HG03575 (cell line): ENCODE measurements at regions not wholly inside any gene's neighbourhood (a gene's known extent, or its start where the extent isn't known, plus 50 kb on each side); places are given as distances from the start of the nearest gene placed in this dataset.
"Not testable (repeated sequence)": the region's sequence is repeated elsewhere in the genome, so short reads cannot be mapped to it uniquely, and the experiment has no call there.

Source experiments
- ATAC-seq: cut with Tn5 transposase; IDR thresholded peaks from one replicate; pipeline ENCODE4 v1.9.1; 2021; ENCODE audit not compliant: unreplicated experiment, insufficient number of reproducible peaks, low FRiP score; ENCODE audit errors: extremely low read depth

GRCh38 chr12:128088926-128089325, 178.0 kb upstream of the TMEM132C start:
- ATAC-seq, result no peak

- ATAC-seq, result no peak
These were observed 177.0 kb upstream of the TMEM132C start for GRCh38 chr12:128089961-128090360.

- no peak for ATAC-seq
These were observed 175.8 kb upstream of the TMEM132C start for GRCh38 chr12:128091101-128091720.

- no peak for ATAC-seq
These were observed 175.0 kb upstream of the TMEM132C start for GRCh38 chr12:128091951-128092382.

GRCh38 chr12:128098730-128099129, 168.2 kb upstream of the TMEM132C start:
- no peak for ATAC-seq

- no peak for ATAC-seq
These were observed 163.8 kb upstream of the TMEM132C start for GRCh38 chr12:128103152-128103551.

GRCh38 chr12:128109236-128109635, 157.7 kb upstream of the TMEM132C start:
- ATAC-seq, result no peak

- no peak for ATAC-seq
These were observed 157.3 kb upstream of the TMEM132C start for GRCh38 chr12:128109636-128110035.

GRCh38 chr12:128111333-128111732, 155.6 kb upstream of the TMEM132C start:
- ATAC-seq, result no peak

GRCh38 chr12:128111951-128112350, 155.0 kb upstream of the TMEM132C start:
- no peak for ATAC-seq

GRCh38 chr12:128113250-128113649, 153.7 kb upstream of the TMEM132C start:
- not testable (repeated sequence) for ATAC-seq

GRCh38 chr12:128114485-128114884, 152.5 kb upstream of the TMEM132C start:
- no peak for ATAC-seq

GRCh38 chr12:128116537-128116936, 150.4 kb upstream of the TMEM132C start:
- ATAC-seq, result no peak

- no peak for ATAC-seq
These were observed 146.9 kb upstream of the TMEM132C start for GRCh38 chr12:128120035-128120434.

- ATAC-seq, result no peak
These were observed 145.5 kb upstream of the TMEM132C start for GRCh38 chr12:128121424-128121823.

- ATAC-seq, result no peak
These were observed 143.9 kb upstream of the TMEM132C start for GRCh38 chr12:128123096-128123495.

GRCh38 chr12:128131955-128132354, 135.0 kb upstream of the TMEM132C start:
- no peak for ATAC-seq

- ATAC-seq, result no peak
These were observed 133.5 kb upstream of the TMEM132C start for GRCh38 chr12:128133321-128134073.

GRCh38 chr12:128137140-128137539, 129.8 kb upstream of the TMEM132C start:
- ATAC-seq, result no peak

- no peak for ATAC-seq
These were observed 128.8 kb upstream of the TMEM132C start for GRCh38 chr12:128138125-128138524.

- ATAC-seq, result no peak
These were observed 126.4 kb upstream of the TMEM132C start for GRCh38 chr12:128140551-128140950.
